Caki2 (cell line): ENCODE measurements at regions not wholly inside any gene's neighbourhood (a gene's known extent, or its start where the extent isn't known, plus 50 kb on each side); places are given as distances from the start of the nearest gene placed in this dataset.

Source experiments
- DNase-seq: peaks from one replicate; pipeline ENCODE4 v3.0.0-alpha.2; 2015; ENCODE audit warnings: low read depth
- in situ Hi-C: cut with HindIII; loops from 2 replicates; pipeline ENCODE4 v1.10.0; 2016; ENCODE audit warnings: low sequenced_read_pairs, low pct_unique_long_range_greater_than_20kb, mixed read lengths

DNA sequence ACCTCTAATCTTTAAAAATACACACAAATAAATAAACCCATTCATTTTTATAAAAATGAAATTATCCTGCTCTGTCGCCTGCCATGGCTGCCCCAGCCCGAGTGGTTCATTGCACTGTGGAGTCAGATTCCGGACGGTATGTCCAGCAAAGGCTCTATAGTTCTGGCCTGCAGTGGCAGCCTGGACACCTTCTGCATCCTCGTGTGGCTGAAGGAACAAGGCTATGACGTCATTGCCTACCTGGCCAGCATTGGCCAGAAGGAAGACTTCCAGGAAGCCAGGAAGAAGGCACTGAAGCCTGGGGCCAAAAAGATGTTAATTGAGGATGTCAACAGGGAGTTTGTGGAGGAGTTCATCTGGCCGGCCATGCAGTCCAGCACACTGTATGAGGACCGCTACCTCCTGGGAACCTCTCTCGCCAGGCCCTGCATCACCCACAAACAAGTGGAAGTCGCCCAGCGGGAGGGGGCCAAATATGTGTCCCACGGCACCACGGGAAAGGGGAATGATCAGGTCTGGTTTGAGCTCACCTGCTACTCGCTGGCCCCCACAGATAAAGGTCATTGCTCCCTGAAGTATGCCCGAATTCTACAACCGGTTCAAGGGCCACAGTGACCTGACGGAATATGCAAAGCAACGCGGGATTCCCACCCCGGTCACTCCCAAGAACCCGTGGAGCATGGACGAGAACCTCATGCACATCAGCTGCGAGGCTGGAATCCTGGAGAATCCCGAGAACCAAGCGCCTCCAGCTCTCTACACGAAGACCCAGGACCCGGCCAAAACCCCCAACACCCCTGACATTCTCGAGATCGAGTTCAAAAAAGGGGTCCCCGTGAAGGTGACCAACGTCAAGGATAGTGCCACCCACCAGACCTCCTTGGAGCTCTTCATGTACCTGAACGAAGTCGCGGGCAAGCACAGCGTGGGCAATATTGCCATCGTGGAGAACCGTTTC, 158.2 kb upstream of the GUCY1A2 start:
- no peak for DNase-seq
- in situ Hi-C loops = no loop called here

DNA sequence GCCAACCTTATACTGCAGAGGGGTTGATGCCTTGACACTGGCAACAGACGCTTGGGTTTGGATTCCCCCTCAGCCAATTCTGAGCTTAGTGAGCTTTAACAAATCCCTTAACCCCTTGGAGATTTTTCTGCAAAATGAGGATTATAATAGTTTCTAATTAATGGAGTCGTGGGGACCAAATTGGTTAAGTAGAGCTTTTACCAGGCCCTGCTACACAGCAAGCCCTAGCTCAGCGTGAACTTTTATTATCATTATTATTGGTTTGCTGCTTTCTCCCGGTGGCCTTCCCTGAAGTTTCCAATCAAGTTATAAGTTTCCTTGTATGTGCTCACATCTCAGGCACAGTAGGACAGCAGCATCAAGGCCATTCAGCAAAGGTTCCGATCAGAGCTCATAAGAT, 156.6 kb upstream of the GUCY1A2 start:
- in situ Hi-C loops = no loop called here
- no peak for DNase-seq

DNA sequence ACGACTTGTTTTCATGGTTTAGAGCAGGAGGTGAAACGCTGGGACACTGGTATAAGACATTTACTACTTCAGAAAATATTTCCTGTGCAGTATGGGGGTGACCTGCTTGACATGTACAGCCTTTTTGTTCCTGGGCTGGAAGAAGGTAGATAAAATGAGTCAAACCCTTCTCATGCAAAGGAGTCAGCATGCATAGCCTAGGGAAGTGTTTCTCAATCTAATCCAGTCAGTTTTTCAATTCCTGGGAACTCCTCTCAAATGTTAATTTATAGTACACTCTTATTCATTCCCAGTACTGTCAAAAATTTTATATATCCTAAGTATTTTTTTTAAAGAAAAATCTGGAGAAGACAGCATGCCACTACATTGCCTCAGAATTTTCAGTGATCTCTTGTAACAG, 154.7 kb upstream of the GUCY1A2 start:
- DNase-seq = no peak
- in situ Hi-C loops = no loop called here

DNA sequence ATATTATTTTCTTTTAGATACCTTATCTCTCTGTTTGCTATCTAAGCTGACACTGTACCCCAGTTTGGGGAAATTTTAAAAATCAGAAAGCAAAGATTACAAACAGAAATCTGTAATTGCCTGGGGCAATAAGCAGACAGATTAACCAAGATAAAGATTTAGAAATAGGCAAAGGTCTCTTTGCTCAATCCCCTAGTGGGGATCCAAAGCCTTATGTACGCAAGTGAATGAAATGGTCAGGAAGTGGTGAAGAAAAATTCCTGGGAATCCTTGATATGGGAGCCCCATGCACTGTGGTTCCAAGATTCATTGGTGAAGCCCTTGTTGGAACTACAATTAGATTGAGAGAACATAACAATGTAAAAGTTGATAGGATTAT, 139.5 kb upstream of the GUCY1A2 start:
- no peak for DNase-seq
- in situ Hi-C loops = no loop called here

DNA sequence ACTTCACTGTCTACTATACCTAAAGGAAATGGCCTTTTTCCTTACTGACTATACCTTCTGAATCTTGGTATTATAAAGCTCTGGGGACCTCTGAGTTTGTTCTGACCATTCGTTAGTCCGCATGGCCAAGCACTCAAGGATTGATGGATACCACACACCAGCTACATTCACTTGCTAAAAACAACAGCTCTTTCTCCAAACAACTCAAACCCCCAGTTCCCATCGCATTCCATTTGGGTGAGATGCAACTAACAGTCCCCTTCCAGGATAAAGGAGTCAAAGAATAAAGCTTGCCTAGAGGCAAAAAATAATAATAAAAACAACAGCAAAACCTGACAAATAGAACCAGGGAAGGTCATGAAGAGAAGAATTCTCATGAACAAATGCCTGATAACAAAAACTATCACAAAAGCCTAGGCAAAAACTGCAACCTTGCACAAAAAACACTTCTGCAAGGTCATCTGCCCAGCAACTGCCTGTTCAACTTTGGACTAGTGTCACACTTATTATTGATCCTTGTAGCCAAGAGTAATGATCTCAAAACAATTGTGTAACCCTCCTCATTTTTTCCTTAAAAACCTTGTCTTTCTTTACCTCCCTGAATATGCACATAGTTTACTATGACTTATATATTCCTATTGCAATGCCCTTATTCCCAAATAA, 139.0 kb upstream of the GUCY1A2 start:
- in situ Hi-C loops = no loop called here
- DNase-seq = no peak

DNA sequence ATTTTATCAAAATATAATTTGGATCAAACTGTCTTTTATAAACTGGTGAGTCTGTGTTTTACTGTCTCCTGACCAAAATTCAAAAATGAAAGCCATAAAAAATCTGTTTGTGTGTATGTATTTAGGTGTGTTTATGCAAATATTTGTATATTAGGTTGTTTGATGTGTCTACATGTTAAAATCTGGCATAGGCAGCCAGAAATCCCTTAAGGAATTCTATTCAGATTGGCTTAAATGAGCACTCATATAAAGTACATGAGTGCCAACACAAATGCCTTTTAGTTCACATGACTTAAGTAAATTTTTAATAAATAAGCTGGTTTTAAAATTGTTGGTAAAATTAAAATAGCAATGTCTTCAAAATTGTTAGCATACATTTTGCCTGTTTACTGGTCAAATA, 133.3 kb upstream of the GUCY1A2 start:
- DNase-seq = no peak
- in situ Hi-C loops = no loop called here

DNA sequence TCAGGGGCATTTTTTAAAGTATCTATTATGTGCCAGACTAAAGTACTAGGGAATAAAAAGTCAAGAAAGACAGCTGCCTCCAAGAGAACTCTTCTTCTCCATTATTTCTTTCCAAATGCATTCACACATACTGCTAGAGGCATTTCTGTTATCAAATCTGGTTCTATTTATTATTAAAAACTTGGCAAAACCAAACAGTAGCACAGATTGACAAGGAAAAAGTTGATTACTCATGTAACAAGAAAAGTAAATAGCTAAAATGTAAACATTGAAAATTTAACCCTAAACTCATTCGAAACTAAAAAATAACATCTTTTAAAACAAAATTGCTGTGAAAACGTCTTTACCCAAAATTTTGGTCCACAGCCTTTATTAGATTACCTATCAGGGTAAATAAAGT, 132.9 kb upstream of the GUCY1A2 start:
- DNase-seq = no peak
- in situ Hi-C loops = no loop called here

DNA sequence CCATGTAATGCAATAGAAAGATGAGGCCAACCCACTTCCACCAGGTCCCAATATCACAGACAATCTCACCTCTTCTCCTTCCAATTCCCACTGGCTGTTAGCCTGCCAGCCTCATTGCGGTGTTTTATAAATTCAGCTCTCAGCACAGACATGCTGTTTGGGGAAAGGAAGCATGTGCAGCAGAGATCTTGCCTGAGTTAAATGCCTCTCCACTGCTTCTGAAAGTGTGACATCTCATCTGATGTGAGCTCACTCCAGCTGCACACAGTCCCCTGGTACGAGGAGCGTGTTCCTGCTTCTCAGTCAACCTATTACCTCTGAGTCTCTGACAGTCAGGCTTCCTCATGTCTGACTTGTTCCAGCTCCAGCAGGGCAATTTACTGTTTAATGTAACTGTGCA, 122.7 kb upstream of the GUCY1A2 start:
- in situ Hi-C loops = no loop called here
- DNase-seq = no peak

DNA sequence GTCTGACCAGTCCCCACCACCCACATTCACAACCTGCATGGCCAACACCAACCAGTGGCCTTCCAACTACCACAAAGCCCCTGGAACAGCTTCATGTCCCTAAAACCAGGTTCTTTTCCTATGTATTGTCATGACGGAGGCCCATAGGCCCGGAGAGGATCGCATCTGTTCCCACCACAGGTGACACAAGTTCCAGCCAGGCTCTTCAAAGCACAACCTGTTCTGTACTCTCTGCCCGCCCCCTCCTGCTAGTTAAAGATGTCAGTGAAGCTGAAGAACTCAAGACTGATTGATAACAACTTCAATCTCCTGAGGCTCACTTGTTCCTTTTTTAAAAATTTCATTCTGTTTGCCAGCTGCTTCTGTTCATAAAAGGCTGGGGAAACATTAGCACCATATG, 121.1 kb upstream of the GUCY1A2 start:
- DNase-seq = no peak
- in situ Hi-C loops = no loop called here

DNA sequence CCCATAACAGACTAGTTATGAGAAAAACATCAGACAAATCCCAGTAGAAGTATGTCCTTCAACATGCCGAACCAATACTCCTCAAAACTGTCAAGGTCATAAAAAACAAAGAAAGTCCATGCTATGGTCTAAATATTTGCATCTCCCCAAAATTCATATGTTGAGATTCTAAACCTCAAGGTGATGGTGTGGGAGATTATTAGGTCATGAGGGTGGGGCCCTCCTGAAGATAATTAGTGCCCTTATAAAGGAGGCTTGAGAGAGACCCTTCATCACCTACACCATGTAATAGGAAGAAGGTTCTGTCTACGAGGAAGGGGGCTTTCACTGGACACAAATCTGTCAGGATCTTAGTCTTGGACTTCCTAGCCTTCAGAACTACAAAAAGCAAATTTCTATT, 118.6 kb upstream of the GUCY1A2 start:
- DNase-seq = no peak
- in situ Hi-C loops = no loop called here

DNA sequence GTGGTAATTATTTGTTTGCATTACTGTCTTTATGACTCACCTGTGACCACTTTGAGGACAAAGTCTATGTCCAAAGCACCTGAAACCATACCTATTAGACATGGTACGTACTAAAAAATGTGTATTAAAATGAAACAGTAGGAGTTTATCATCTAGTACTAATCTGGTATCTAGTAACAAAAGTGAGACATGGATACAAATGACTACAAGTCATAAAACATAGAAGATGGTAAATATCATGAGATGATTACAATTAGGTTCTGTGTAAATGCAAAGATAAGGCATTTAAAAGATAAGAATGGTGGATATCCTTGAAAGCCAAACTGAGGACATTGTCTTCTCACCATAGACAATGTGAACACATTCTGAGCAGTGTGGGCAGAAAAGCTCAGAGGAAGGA, 113.5 kb upstream of the GUCY1A2 start:
- in situ Hi-C loops = no loop called here
- DNase-seq = no peak

DNA sequence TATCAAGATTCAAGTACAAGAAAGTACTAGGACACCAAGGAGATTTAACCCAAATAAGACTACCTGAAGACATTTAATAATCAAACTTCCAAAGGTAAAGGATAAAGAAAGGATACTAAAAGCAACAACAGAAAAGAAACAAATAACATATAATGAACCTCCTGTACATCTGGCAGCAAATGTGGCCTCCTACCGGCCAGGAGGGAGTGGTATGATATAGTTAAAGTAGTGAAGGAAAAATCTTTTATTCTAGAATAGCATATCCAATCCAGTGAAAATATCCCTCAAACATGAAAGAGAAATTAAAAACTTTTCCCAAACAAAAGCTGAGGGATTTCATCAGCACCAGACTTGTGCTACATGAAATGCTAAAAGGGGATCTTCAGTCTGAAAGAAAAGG, 104.7 kb upstream of the GUCY1A2 start:
- DNase-seq = no peak
- in situ Hi-C loops = no loop called here

DNA sequence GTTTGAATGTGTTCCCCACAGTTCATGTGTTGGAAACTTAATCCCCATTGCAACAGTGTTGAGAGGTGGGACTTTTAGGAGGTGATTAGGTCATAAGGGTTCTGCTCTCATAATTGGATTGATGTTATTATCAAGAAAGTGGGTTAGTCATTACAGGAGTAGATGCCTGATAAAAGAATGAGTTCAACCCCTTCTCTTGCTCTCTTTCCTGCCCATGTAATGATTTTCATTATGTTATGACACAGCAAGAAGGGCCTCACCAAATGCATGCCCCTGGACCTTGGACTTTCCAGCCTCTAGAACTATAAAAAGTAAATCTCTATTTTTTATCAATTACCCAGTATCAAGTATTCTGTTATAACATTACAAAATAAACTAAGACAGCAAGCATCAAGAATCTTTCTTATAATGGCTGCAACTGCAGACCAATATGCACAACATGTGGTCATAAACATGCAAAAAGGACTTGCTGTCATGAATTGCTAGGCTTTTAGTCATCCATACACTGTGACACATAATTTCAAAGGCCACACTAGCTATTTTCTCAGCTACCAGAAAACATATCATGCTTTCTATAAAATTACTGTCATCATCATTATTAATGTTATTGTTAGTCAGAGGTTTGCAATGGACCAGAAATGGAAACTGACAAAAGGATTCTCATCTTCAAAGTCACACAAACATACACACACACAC, 99.9 kb upstream of the GUCY1A2 start:
- no peak for DNase-seq
- in situ Hi-C loops = no loop called here

DNA sequence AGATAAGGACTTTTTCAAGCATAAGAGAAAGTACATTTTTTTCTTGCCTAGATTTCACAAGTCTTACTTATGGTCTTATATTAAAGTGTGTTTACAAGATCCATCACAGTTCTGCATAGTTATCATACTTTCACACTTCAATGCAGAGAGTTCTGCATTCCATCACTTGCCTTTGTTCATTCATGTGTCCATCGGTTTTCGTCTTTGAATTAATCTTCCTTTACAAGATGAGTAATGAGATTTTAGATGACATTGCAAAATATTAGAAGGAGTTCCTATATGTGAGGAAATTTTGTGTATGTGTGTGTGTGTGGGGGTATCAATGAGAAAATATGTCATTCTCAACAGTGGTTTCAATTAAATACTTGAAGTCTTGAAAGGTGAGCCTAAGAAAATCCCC, 98.1 kb upstream of the GUCY1A2 start:
- DNase-seq = peak; percentile 79
- in situ Hi-C loops = no loop called here

DNA sequence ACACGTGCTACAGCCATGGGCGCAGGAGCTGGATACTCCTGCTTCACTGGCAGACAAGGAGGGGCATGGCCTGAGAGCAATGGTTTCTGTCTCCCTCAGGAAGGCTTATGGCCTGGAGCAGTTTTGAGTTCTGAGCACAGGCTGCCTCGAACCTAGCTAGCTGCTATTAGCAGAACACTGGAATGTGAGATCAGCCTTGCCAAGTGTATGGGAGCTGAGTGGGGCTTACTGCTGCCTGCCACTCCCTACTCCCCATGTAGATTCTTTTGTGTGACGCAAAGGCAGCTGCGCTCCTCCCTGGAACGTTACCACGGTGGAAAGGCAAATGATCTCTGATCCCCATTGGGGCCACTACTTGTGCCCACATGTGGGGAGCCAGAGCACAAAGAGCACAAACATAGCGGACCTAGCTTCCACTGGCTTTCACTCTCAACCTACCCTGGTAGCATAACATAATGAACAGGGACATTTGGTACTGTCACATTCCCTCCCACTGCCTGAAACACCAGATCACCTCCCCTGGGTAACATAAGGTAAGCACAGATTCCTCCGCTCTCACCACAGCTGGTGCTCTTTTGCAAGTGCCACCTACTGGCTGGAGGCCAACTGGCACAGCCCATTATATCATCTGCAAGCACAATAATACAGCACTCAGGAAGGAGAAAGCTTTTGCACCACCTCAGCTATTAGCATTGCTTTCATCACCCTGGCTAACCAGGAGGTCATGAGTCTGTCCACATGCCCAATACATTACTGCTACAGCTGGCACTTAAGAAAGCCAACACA, 84.6 kb upstream of the GUCY1A2 start:
- in situ Hi-C loops = no loop called here
- DNase-seq = no peak

DNA sequence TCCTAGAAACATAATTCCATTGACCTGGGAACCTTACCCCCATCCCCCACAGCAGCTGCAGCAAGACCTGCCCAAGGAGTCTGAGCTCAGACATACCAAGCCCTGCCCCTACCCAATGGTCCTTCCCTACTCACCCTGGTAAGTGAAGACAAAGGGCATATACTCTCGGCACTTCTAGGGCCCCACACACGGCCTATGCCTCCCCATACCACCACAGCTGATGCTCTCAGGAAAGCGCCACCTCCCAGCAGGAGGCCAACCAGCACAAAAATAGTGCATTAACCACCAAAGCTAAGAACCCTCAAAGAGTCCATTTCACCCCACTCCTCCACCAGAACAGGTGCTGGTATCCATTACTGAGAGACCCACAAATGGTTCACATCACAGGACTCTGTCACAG, 74.4 kb upstream of the GUCY1A2 start:
- DNase-seq = no peak
- in situ Hi-C loops = no loop called here

DNA sequence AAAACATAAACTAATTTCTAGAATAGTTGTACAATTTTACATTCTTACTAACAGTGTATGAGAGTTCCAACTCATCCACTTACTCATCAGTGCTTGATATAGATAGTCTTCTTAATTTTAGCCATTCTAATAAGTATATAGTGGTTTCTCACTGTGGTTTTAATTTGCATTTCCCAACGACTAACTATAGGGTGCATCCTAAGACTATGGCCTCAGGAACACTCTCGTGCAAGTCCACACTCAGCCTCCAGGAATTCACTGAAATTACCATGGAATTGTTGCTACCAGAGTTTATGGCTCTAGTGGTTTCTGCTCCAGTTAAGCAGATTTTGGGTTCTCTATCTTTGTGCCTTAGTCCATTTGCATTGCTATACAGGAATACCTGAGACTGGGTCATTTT, 60.1 kb upstream of the GUCY1A2 start:
- DNase-seq = no peak
- in situ Hi-C loops = no loop called here

DNA sequence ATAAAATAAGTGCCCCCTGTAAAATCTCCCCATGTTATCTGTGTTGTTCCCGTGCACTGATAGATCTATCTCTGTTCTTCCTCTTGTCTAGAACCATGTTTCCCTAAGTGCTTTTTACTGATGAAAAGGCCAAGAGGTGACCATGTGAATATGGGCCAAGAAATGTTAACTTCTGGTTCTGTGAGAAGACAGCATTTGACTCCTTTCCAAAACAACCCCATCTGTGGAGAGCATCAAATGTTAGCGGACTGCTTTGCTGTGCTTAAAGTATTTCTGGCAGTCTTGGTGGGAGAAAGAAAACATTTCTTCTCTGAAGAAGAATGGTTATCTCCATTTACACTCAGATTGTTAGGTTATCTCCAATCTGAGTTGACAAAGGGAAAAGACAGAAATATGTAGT, 58.6 kb upstream of the GUCY1A2 start:
- no peak for DNase-seq
- in situ Hi-C loops = no loop called here

DNA sequence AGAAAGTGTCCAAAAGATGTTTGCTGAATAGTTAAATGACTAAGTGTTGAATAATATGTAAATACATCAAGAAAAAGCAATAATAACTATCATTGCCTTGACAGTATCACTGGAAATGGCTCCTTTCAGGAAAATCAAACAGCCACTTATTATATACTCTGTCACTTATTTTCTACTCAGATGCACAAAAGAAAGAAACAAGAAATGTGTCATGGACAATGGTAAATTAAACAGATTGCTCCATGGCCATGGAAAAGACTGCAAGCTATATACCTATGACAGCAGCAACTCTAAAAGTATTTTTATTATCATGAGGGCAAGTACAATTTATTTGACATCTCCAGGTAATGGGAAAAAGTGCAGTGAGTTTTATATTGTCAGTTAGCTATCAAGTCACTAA, 52.9 kb upstream of the GUCY1A2 start:
- in situ Hi-C loops = no loop called here
- DNase-seq = no peak
